A673 (cell line): ENCODE measurements at regions not wholly inside any gene's neighbourhood (a gene's known extent, or its start where the extent isn't known, plus 50 kb on each side); places are given as distances from the start of the nearest gene placed in this dataset.

Source experiments
- BruUV-seq: library from RNA; stranded (reverse); fragments of 400-500 nt; replicated peaks from 2 replicates; lab custom pipeline; 2021; lab: Mats Ljungman, UMichigan
- CTCF ChIA-PET: fragments of 300-600 bp; sonication (Branson Sonifier 250); formaldehyde crosslinking; loops from one replicate; lab custom pipeline; 2022; ENCODE audit warnings: antibody characterized with exemption; lab: Charles Lee
- POLR2A ChIA-PET: fragments of 300-600 bp; sonication (Branson Sonifier 250); formaldehyde crosslinking; loops from one replicate; lab custom pipeline; 2022; ENCODE audit warnings: antibody characterized with exemption; ENCODE audit not compliant: low non-redundant PET; lab: Charles Lee
- DNase-seq: peaks from one replicate; pipeline ENCODE4 v3.0.0-alpha.2; 2015; ENCODE audit warnings: low spot score
- H3K27ac ChIP-seq: fragments of 200-600 bp; sonication (generic); 2 replicates; pipeline ENCODE4 v1.5.1; 2016; ENCODE audit warnings: mixed run types, low read depth, mild to moderate bottlenecking, mixed read lengths, antibody characterized with exemption, low read length; ENCODE audit not compliant: poor library complexity, severe bottlenecking
- H3K27me3 ChIP-seq: fragments of 200-600 bp; sonication (generic); replicated peaks from 2 replicates; pipeline ENCODE4 v1.6.1; 2017; ENCODE audit warnings: mixed run types, low read depth, mild to moderate bottlenecking, mixed read lengths, antibody characterized with exemption, low read length; ENCODE audit not compliant: insufficient read depth, poor library complexity
- H3K36me3 ChIP-seq: fragments of 200-600 bp; sonication (generic); 2 replicates; pipeline ENCODE4 v1.6.1; 2016; ENCODE audit warnings: mixed run types, mild to moderate bottlenecking, mixed read lengths, antibody characterized with exemption, low read length; ENCODE audit not compliant: insufficient read depth, poor library complexity, severe bottlenecking
- H3K4me1 ChIP-seq: fragments of 200-600 bp; sonication (generic); 2 replicates; pipeline ENCODE4 v1.6.1; 2017; ENCODE audit warnings: mixed run types, mild to moderate bottlenecking, mixed read lengths, antibody characterized with exemption, low read length; ENCODE audit not compliant: insufficient read depth, poor library complexity, severe bottlenecking
- H3K4me3 ChIP-seq: fragments of 200-600 bp; sonication (generic); 2 replicates; pipeline ENCODE4 v1.5.1; 2016; ENCODE audit warnings: low read depth, mixed run types, mild to moderate bottlenecking, mixed read lengths, low read length; ENCODE audit not compliant: poor library complexity, severe bottlenecking
- H3K9me3 ChIP-seq: fragments of 200-600 bp; sonication (generic); 2 replicates; pipeline ENCODE4 v1.6.1; 2016; ENCODE audit warnings: mixed run types, low read depth, mild to moderate bottlenecking, mixed read lengths, antibody characterized with exemption, low read length; ENCODE audit not compliant: poor library complexity, severe bottlenecking
- EZH2 ChIP-seq: fragments of 200-600 bp; sonication (generic); IDR thresholded peaks from 2 replicates; pipeline ENCODE4 v1.6.1; 2017; ENCODE audit warnings: borderline replicate concordance, low read depth, mild to moderate bottlenecking, mixed read lengths, antibody characterized with exemption, low read length; ENCODE audit not compliant: poor library complexity, severe bottlenecking
- intact Hi-C: fragments of 100-400 bp; cut with micrococcal nuclease; formaldehyde crosslinking; loops from one replicate; pipeline ENCODE4 v1.10.0; 2022; ENCODE audit not compliant: unreplicated experiment
- TF ChIP-seq, protein P1 (sequence below): fragments of 300-800, 200-600 bp; sonication (generic); conservative IDR thresholded peaks from 2 replicates; pipeline ENCODE4 v1.5.1; 2017; ENCODE audit warnings: low read depth, mild to moderate bottlenecking, antibody characterized with exemption, low read length, moderate library complexity, mixed read lengths

DNA sequence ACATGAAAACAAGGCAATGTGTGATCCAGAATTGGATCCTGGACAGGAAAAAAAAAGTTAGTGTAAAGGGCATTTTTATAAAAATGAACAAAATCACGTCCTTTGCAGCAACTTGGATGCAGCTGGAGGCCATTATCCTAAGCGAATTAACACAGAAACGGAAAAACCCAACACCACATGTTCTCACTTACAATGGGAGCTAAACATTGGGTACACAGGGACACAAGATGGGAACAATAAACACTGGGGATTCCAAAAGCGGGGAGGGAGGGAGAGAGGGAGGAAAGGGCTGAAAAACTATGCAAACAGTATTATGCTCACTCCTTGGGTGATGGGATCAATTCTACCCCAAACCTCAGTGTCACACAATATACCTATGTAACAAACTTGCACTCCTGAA is 91.4 kb upstream of the BTBD3 start:
- Histone ChIP-seq H3K27ac (no peak overlapping the region), H3K27me3 (no peaks in the 10 kb centered on the region), H3K4me3 (no peak overlapping the region), H3K36me3 (no peaks in the 10 kb centered on the region), H3K9me3 (no peaks in the 10 kb centered on the region), H3K4me1 (no peaks in the 10 kb centered on the region)
- BruUV-seq = no TSS peak
- no peak for DNase-seq
- TF ChIP-seq EZH2 = no peak
- TF ChIP-seq, protein P1, sequence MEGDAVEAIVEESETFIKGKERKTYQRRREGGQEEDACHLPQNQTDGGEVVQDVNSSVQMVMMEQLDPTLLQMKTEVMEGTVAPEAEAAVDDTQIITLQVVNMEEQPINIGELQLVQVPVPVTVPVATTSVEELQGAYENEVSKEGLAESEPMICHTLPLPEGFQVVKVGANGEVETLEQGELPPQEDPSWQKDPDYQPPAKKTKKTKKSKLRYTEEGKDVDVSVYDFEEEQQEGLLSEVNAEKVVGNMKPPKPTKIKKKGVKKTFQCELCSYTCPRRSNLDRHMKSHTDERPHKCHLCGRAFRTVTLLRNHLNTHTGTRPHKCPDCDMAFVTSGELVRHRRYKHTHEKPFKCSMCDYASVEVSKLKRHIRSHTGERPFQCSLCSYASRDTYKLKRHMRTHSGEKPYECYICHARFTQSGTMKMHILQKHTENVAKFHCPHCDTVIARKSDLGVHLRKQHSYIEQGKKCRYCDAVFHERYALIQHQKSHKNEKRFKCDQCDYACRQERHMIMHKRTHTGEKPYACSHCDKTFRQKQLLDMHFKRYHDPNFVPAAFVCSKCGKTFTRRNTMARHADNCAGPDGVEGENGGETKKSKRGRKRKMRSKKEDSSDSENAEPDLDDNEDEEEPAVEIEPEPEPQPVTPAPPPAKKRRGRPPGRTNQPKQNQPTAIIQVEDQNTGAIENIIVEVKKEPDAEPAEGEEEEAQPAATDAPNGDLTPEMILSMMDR = no peak
- intact Hi-C loops = no loop called here
- ChIA-PET CTCF (no interaction called here), POLR2A (no interaction called here)

DNA sequence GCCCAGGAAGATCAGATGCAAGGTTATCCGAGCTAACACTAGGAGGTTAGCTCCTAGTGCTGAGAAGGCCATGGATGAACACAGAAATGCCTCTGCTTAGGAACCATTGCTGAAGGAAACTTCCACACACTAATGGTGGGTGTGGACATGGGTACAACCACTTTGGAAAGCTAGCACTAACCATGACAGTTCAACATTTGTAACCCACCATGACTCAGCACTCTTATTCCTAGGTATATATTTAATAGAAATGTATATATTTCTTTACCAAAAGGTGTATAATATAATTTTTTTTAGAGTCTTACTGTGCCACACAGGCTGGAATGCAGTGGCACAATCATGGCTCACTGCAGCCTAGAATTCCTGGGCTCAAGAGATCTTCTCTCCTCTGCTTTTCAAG is 85.3 kb upstream of the BTBD3 start:
- no peak overlapping the region for H3K27ac ChIP-seq
- H3K36me3 ChIP-seq = no peaks in the 10 kb centered on the region
- ChIA-PET POLR2A (no interaction called here), CTCF (no interaction called here)
- H3K4me1 ChIP-seq = no peaks in the 10 kb centered on the region
- TF ChIP-seq, protein P1 = no peak
- no peak for TF ChIP-seq EZH2
- H3K9me3 ChIP-seq = no peaks in the 10 kb centered on the region
- no peaks in the 10 kb centered on the region for H3K27me3 ChIP-seq
- intact Hi-C loops = no loop called here
- no peak for DNase-seq
- no TSS peak for BruUV-seq
- no peak overlapping the region for H3K4me3 ChIP-seq

DNA sequence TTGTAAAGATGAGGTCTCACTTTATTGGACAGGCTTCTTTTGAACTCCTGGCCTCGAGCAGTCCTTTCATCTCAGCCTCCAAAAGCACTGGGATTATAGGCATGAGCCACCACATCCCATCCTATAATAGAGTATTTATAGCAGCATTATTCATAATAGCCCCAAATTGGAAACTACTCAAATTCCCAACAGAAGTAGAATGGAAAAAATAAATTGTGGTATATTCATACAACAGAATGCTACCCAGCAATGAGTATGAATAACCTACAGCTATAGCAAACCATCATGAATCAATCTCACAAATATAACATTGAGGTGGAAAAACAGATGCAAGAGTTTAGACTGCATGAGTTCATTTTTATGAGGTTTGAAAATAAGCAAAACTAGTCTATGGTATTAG is 84.8 kb upstream of the BTBD3 start:
- DNase-seq = no peak
- no peaks in the 10 kb centered on the region for H3K4me1 ChIP-seq
- TF ChIP-seq, protein P1 = no peak
- TF ChIP-seq EZH2 = no peak
- intact Hi-C loops = no loop called here
- no peaks in the 10 kb centered on the region for H3K36me3 ChIP-seq
- no peak overlapping the region for H3K4me3 ChIP-seq
- H3K9me3 ChIP-seq = no peaks in the 10 kb centered on the region
- no peaks in the 10 kb centered on the region for H3K27me3 ChIP-seq
- ChIA-PET CTCF (no interaction called here), POLR2A (no interaction called here)
- H3K27ac ChIP-seq = no peak overlapping the region
- BruUV-seq = no TSS peak
